ENCODE measurements at regions not wholly inside any gene's neighbourhood (a gene's known extent, or its start where the extent isn't known, plus 50 kb on each side); places are given as distances from the start of the nearest gene placed in this dataset.

DNA sequence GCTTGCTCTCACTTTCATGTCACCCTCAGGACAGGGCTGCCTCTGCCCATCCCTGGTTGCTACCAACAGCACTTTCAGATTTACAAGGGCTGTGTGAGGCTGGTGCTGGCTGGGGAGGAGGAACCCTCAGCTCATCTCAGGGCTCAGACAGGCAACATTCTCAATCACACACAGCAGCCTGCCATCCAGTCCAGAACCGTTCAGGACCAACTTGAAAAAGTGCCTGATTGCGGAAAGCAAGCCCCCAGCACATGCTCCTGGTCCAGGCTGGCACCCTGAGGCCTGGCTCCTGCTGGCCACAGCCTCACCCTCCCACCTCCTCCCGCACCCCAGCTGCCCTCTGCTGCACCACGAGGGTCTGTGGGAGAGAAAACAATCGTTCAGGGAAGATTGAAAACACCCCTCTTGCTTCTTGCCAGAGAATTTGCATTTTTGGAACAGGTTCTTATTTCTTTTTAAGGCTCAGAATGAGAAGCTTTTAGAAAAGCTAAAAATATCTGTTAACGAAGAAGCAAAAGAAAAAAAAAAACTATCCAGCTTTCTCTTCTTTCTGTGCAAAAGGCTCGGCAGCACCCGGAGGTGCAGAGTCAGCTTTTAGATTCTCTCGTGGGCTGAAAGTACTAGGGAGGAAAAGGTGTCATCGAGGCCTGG is 403.8 kb upstream of the ID2 start:
- FAIRE-seq = no peak

DNA sequence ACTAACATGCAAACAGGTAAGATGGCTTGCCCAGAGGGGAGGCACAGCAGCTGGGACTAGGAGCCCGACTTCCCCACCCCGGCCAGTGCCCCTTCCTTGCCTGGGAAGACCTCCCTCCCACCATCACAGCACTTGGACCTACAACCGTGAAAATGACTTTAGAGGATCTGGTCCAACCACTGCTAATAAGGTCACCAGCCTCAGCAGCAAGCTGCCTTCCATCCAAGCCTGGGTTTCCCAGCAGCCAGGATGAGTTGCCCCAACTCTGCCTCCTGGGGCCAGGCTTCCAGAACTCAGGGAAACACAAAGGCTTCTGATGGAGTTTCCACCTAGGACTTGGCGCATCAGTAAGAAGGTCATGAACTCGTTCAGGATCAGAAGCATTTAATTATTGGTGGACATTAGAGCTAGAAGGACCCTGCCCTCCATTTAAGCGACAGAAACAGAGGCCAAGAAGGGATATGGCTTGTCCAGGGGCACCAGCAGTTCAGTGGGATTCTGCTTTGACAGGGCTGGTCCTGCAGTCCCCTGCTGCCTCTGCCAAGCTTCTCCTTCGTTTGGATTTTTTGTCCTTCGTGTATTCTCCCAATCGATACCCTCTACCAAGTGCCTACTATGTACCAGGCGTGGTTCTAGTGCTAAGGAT is 403.0 kb upstream of the ID2 start:
- no peak for FAIRE-seq

DNA sequence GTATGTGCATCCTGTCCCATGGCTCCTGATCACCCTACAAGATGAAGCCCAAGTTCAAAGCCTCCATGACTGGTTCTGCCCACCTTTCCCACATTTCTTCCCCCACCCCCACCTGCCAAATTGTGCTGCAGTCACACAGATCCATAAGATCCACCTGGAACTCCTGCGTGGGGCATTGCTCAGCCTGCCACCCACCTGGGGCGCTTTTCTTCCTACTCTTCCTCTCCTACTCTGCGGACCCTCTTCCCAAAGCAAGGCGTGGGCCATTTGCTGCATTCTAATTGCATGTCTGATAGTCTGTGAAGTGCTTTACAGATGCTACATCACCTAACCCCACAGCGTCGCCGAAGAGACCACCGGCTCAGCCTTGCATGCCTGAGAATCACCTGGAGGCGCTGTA is 402.4 kb upstream of the ID2 start:
- FAIRE-seq = no peak

DNA sequence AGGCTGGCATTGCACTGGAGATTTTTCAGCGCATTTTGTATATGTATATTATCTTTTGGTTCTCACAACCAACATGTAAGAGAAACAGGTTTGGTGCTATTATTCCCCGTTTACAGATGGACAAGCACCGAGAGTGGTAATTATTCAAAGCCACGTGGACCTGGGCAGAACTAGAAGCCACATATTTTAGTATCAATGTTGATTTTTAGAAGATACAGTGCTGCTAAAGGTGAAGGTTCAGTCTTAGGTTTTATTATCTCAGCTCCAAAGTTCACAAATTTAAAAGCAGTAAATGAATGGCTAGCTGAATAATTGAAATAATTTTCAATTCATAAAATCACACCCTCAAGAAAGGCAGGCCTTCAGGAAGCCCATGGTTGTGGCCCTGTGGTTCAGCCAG is 400.6 kb upstream of the ID2 start:
- no peak for FAIRE-seq

DNA sequence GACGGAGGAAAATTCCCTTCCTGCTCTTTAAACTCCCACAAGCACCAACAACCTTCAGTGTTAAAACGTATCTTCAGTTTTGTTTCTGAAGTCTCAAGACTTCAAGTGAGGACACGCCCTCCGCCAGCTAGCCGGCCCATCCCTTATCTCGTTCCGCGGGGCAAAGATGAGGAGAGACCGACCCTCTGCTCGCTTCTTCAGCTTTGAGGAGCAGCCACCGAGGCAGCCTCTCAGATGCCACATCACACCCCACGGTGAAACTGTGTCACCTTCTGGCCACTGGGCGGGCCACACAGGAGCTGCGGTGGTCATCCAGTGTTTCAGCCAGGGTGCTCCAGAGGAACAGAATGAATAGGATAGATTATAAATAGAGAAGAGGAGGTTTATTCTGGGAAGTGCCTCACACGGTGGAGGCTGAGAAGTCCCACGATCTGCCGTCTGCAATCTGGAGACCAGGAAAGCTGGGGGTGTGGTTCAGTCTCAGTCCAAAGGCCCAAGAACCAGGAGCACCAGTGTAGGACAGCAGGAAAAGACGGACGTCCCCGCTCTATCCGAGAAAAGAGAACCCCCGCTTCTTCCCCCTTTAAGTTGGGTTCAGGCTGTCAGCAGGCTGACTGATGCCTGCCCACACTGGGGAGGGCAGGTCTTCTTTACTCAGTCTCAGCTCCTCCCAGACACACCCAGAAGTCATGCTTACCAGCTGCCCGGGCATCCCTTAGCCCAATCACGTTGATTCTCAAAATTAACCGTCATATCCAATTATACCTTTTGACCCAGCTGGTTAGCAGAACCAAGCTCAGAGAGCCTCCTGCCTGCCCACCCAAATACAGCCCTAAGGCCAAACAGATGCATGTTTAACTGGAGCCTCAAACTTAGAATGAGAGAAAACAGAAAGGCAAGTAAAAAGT is 399.7 kb upstream of the ID2 start:
- FAIRE-seq = no peak

DNA sequence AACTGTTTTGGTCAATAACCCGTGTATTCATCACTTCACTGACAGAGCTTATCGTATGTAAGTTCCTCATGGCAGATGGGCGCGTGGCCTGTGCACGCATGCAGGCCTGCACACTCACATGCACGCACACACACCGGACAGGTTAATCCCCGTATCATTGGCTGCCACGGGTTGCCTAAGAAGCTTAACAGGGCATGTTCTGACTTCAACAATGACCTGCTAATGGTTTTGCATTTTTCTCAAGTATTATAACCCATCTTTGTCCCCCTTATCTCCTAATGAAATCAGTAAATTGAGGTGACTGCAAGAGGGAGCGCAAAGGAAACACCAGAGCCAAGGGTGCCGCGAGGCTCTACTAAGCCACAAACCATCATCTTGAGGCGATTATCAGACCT is 399.0 kb upstream of the ID2 start:
- FAIRE-seq = no peak

DNA sequence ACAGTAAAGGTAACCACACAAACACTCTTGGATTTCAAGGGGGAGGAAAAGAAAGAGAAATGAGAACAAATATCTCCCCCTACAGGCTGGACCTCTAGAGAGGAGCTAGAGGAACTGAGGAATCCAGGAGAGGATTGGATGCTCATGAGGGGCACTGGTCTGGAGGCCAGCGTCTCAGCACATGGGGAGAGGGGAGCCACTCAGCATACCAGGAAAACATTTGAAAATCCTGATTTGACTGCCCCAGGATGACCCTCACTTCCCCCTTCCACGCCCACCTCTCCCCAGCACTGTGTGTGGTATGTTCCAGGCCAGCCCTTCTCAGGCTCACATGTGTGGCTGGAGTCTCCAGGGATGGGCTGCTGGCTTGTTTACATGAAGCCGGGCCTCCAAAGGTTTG is 396.8 kb upstream of the ID2 start:
- FAIRE-seq = no peak

DNA sequence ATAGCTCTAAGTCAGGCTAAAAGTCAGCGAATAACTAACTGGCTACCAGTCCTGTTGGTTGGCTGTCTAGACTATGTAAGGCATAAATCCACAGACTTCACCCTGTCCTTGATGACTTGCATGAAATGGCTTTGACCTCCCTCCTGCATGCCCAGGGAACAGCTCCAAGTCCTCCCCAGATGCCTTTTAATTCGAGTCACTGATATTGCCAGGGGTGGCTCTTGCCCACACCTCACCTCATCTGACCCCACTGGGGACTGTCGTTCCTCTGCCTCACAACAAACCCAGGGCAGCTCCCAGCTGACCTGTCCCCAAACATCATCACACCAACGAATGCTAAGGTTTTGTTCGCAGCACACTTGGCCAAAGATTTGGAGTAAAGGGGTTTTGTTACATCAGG is 396.0 kb upstream of the ID2 start:
- no peak for FAIRE-seq

DNA sequence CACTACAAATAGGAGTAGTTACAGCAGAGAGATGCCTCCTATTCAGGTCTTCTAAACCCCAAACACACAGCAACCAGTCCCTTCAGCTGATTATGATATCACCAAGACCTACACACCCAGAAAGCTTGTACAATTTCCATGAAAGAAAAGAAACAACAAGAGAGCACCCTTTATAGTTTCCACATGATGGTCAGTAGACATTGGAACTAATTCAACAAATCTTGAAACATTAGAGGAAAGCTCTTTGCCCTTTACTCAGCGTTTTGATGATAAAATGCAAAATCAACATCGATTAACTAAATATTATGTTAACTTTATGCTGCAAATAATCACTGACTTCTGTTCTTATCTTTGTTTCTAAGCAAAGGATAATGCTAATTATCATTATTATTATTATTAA is 393.6 kb upstream of the ID2 start:
- FAIRE-seq = no peak

DNA sequence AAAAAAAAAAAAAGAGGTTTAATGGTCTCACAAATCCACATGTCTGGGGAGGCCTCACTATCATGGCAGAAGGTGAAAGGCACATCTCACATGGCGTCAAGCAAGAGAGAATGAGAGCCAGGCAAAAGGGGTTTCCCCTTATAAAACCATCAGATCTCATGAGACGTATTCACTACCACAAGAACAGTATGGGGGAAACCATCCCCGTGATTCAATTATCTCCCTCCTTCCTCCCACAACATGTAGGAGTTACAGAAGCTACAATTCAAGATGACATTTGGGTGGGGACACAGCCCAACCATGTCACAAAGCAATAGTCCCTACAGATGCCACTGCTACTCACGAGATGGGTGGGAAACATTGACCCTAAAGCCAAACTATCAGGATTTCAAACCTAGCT is 392.7 kb upstream of the ID2 start:
- no peak for FAIRE-seq

DNA sequence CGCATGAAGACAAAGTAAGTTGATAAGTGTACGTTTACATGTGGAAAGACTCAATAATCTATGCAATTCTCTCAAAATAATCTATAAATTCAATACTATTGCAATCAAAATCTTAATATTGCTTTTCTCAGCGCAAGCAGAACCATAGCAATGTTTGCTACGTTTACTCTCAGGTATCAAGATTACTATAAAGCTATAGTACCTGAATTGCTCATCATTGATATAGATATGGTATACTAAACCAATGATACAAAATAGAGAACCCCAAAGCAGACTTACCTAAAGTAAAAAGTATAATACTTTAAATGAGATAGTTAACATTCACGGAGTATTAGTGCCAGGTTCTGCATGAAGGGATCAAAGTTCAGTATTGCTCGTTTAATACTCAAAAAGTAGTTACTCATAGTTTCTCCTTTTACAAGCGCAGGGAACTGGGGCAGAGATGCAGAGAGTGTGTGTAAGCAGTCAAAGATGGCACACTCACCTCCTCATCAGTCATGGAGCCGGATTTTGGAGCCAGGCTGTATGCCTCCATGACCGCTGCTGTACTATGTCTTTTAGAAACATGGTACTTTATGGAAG is 391.0 kb upstream of the ID2 start:
- no peak for FAIRE-seq

DNA sequence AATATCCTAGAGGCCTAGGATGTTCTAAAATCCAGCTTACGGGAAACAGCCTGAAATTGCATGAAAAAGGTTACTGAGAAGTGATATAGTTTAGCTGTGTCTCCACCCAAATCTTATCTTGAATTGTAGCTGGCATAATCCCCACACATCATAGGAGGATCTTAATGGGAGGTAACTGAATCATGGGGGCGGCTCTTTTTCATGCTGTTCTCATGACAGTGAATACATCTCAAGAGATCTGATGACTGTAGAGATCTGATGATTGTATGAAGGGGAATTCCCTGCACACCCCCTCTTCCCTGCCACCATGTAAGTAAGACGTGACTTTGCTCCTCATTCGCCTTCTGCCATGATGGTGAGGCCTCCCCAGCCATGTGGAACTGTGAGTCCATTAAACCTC is 385.6 kb upstream of the ID2 start:
- FAIRE-seq = no peak

DNA sequence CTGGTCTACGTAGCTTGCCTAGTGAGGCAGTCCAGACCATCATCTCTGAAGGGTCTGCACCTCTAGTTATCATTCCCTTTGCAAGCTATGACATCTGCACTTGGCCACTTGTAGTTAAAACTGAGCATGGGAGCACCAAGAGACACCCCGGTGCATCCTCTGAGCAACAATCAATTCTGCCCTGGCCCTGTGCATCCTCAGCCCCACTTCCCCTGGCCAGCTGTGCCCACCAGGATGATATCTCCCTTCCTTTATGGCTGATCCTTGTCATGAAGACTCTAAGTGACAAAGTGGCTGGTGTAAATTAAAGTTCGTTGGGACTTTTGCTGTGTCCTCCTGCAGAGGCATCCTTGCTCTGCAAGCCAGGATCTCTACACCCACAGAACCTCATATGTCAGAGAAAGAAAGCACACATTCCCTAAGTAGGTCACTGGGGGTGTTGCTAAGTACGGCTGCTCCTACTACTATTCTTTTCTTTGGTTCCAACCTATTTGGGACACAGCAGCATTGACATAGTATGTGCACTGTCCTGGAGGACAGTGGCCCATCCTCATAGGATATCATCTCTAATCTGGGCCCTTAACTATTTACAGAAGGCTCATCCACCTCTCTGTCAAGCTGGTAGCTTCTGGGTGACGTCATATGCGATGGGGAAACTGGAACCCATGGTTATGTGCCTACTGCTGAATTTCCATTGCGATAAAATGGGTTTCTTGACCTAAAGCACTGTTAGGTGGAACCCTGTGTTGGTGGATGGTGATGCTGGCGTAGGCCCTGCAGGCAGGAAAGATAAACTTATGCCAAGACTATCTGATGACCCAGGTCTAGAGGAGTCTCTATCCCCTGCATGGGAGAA is 384.3 kb upstream of the ID2 start:
- no peak for FAIRE-seq

DNA sequence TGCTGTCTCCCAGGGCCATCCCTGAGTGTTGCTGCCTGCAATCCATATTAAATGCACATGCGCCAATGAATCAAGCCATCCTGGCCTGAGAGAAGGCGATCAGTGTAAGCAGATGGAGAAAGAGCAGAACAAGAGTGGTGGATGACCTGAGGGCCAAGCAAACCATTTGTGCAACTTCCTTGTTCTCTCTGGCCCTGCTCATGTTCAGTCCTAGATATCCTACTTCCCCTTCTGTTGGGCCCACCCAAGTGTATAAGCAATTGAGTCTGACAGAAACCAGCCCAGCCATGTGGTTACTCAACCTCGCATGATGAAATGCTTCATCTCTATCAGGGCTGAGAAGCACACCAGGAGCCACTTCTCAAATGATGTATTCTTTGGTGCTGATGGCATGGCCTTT is 383.1 kb upstream of the ID2 start:
- FAIRE-seq = no peak

DNA sequence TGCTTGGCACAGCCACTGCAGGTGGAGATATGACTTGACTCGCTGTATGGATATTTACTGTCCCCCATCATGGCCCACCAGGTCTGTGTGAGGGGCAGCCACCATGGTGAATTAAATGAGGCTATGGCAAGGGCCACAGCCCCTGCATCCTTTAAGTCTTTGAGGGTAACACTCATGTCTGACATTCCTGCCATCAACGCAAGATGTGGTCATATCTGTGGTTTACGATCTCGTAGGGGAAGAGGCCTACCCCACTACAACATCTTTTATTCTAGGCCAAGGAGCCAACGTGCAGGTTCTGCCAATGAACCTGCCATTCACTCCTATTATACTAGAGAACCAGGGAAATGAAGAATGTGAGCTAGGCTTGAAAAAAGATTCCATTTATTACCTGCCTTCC is 381.6 kb upstream of the ID2 start:
- FAIRE-seq = no peak

DNA sequence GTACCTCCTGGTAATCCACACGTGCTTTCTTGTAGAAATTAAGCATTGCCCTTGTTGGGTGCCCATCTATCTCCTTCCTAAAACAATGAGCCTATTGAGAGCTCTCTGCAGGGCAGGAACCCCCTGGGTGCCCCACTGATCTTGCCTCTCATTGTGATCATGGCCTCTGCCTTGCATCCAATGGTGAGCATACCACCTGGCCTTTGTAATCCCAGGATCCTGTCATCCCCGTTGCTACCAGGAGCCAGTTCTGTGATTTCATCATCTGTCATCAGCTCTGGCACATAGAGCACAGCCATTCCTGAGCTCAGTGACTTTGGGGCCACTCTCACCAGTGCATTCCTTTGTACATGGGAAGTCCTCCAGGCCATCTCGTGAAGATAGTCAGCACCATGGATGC is 381.0 kb upstream of the ID2 start:
- FAIRE-seq = no peak

DNA sequence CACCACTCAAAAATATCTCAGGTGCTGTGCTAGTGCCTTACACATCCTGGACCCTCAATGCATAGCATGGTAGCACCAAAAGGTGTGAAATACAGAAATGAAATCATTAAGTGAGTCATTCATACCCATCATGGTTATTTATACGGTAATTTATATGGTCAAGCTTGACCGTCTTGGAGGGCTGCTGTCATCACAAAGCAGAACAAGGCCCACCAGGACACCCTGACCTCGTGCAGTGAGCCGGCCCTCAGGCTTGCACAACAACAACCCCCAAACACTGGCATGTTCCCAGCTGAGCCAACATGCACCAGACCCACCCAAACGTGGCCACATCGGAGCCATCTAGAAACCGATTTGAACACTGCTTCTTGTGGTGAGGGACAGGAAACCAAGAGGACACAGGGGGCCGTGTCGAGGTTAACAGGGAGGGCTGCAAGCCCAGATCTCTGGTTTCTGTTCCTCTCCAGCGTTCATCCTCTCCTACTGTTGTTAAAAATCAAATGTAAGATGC is 378.5 kb upstream of the ID2 start:
- FAIRE-seq = no peak

DNA sequence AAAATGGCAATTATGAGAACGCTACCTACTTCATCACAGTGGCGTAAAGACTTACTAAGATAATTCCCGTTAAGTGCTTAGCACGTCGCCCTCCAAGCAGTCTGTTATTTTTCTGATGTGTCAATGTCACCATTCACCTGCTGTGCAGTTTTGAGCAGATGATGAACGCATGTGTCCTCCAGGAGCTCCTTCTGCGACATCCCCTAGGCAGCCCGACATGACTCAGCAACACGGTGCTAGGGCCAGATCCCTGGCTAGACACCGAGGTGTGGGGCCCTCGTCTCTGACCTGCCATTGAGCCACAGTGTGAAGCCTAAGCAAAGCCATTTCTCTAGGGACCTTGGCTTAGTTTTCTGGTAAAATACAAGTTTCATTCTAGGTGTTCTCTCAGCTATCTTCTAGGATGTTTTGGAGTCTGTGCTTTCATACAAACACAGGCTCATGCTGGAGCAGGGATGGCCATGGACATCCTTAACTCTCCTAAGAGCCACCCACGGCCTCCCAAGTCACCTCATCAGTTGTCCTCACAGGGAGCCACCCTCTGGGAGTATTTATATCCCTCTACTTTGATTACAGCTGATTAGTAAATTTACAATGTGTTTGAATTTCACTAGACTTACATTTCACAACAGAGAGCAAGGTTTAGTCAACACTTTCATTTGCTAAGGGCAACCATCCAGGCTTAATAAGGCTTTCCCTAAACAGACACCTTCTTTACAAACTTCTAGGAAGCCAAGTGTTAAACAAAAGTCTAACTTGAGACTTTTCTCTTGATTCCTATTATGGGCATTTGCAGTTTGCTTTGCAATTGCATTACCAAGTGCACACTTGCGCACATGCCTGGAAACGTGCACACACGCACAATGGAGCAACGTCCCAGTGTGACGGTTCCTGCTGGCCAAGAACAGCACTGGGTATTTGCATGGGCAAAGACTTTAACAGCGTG is 376.8 kb upstream of the ID2 start:
- FAIRE-seq = no peak

DNA sequence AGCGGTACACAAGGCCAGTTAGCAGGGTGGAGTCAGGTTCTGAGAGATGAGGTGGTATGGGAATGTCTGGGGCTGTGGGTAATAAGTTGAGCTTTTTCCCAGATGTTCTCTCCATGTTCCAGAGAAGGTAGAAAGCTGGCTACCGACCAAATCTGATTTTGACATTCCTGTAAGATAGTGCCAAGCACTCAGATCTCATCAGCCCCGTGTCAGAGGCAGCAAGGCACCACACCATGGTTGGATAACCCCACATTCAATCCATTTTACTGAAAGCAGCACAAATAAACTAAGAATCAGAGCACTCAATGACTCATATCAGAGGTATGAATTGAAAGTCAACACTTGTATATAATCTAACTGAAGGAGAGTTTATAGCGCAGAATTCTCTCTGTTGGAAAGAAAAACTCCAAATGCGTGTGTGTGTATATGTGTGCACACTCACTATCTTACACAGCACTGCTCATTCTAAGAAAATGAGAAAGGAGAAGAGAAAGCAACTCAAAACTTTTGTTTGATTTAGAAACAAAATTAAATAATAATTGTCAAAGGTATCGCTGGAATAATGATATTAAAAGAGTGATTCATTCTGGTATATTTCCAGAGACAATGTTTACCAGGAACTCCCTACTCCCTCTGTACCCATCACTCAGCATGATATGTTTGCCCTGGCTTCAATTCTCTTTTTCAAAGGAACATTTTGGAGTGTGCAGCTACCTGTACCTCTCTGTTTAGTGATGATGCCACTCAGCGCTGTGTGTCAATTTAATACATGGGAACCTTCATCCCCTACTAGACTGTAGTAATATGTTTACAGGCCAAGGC is 375.1 kb upstream of the ID2 start:
- no peak for FAIRE-seq

DNA sequence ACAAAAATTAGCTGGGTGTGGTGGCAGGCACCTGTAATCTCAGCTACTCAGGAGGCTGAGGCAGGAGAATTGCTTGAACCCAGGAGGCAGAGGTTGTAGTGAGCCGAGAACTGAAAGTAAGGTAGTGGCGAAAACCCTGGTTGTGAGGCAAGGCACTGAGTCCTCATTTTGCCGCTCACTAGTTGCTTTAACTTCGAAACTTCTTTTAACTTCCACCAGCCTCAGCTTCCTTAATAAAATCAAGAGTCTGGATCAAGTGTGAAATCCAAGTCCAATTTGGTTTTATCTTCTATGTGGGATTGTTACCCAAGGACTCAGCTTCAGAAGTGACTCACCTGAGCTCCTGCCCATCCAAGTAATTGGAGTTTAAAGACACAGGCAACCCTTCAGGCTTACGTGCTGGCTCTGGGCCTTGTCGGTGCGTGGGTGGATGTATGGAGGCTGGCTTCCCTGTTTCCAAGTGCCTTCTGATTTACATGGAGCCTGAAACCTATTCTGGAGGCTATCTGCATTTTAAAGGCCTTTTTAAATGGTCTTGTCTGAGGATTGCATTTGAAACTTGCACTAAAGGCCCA is 374.2 kb upstream of the ID2 start:
- FAIRE-seq = no peak
